ENCODE measurements at regions not wholly inside any gene's neighbourhood (a gene's known extent, or its start where the extent isn't known, plus 50 kb on each side); places are given as distances from the start of the nearest gene placed in this dataset.

DNA sequence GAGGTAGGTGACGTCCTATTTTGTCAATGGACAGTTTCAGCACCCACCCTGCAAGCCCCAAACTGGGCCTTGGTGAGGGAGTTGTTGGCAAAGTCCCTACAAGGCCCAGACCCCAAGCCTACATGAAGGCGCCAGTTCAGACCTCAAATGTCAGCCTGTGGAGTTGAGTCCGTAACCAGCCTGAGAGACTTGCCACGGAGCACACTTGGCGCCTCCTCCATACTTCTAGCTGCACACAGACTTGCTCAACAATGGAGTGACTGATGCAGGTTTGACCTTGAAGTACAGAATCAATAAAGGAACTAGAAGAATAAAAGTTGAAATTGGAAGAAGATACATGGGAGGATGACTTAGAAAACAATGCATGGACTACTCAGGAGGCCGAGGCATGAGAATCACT is 134.3 kb downstream of the PROX1 start:
- no peak for TF ChIP-seq EZH2 (IDR thresholded peaks at IDR 0.05; ENCODE audit: low read depth)
- TF ChIP-seq, protein P1, sequence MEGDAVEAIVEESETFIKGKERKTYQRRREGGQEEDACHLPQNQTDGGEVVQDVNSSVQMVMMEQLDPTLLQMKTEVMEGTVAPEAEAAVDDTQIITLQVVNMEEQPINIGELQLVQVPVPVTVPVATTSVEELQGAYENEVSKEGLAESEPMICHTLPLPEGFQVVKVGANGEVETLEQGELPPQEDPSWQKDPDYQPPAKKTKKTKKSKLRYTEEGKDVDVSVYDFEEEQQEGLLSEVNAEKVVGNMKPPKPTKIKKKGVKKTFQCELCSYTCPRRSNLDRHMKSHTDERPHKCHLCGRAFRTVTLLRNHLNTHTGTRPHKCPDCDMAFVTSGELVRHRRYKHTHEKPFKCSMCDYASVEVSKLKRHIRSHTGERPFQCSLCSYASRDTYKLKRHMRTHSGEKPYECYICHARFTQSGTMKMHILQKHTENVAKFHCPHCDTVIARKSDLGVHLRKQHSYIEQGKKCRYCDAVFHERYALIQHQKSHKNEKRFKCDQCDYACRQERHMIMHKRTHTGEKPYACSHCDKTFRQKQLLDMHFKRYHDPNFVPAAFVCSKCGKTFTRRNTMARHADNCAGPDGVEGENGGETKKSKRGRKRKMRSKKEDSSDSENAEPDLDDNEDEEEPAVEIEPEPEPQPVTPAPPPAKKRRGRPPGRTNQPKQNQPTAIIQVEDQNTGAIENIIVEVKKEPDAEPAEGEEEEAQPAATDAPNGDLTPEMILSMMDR (conservative IDR thresholded peaks at IDR 0.05), result no peak
